ENCODE measurements at regions not wholly inside any gene's neighbourhood (a gene's known extent, or its start where the extent isn't known, plus 50 kb on each side); places are given as distances from the start of the nearest gene placed in this dataset.
A peak's percentile ranks its signal among the peaks of the same experiment; 100 is the strongest.

- TF ChIP-seq EZH2 (IDR thresholded peaks at IDR 0.05; ENCODE audit: insufficient read depth, poor library complexity, severe bottlenecking) (no peak), EZH2phosphoT487 (IDR thresholded peaks at IDR 0.05; ENCODE audit: insufficient read depth, low read depth) (no peak)
- Histone ChIP-seq H3F3A (ENCODE audit: insufficient read depth) (peaks cover 8% of the 10 kb centered on the region), H3K9me3 (ENCODE audit: low read depth) (no peaks in the 10 kb centered on the region), H2AFZ (no peak overlapping the region), H3K79me2 (ENCODE audit: insufficient read depth) (no peaks in the 10 kb centered on the region), H3K27me3 (replicated peaks; ENCODE audit: insufficient read depth) (no peaks in the 10 kb centered on the region), H3K4me1 (ENCODE audit: insufficient read depth) (peaks cover 11% of the 10 kb centered on the region), H4K20me1 (ENCODE audit: insufficient read depth) (no peaks in the 10 kb centered on the region), H3K36me3 (ENCODE audit: low read depth) (no peaks in the 10 kb centered on the region), H3K9me2 (ENCODE audit: insufficient read depth) (no peaks in the 10 kb centered on the region), H3K4me3 (no peak overlapping the region), H3K9ac (no peak overlapping the region), H3K27ac (no peak overlapping the region), H3K4me2 (ENCODE audit: unreplicated experiment) (no peak overlapping the region)
- in situ Hi-C loops (cut with MboI) = no loop called here
- DNase-seq = no peak
- WGBS, 2 experiments (ENCODE audit: low coverage in 1 of 2, low lambda C conversion rate in 2 of 2, missing lambda C conversion rate in 2 of 2) = 86 to 92% methylated on average over 4 of the region's 4 CpGs
Observed at GRCh38 chr2:8115456-8115855, 566.4 kb upstream of the ID2 start.

GRCh38 chr2:8115966-8116365 lies 565.9 kb upstream of the ID2 start:
- no peak overlapping the region for H3K4me3 ChIP-seq
- H3K9me3 ChIP-seq (ENCODE audit: low read depth) = no peaks in the 10 kb centered on the region
- H3K9ac ChIP-seq = no peak overlapping the region
- H3K4me1 ChIP-seq (ENCODE audit: insufficient read depth) = peaks cover 16% of the 10 kb centered on the region
- no peak for TF ChIP-seq EZH2phosphoT487 (IDR thresholded peaks at IDR 0.05; ENCODE audit: insufficient read depth, low read depth)
- no peak for TF ChIP-seq EZH2 (IDR thresholded peaks at IDR 0.05; ENCODE audit: insufficient read depth, poor library complexity, severe bottlenecking)
- no peak overlapping the region for H3K4me2 ChIP-seq (ENCODE audit: unreplicated experiment)
- H2AFZ ChIP-seq = no peak overlapping the region
- H3K27ac ChIP-seq = no peak overlapping the region
- no peaks in the 10 kb centered on the region for H4K20me1 ChIP-seq (ENCODE audit: insufficient read depth)
- peaks cover 12% of the 10 kb centered on the region for H3F3A ChIP-seq (ENCODE audit: insufficient read depth)
- WGBS, 2 experiments (ENCODE audit: low coverage in 1 of 2, low lambda C conversion rate in 2 of 2, missing lambda C conversion rate in 2 of 2) = 55% methylated on average over 3 of the region's 3 CpGs
- in situ Hi-C loops (cut with MboI) = no loop called here
- no peaks in the 10 kb centered on the region for H3K79me2 ChIP-seq (ENCODE audit: insufficient read depth)
- H3K27me3 ChIP-seq (replicated peaks; ENCODE audit: insufficient read depth) = no peaks in the 10 kb centered on the region
- no peaks in the 10 kb centered on the region for H3K36me3 ChIP-seq (ENCODE audit: low read depth)
- no peaks in the 10 kb centered on the region for H3K9me2 ChIP-seq (ENCODE audit: insufficient read depth)
- peak; percentile 41 for DNase-seq

DNA sequence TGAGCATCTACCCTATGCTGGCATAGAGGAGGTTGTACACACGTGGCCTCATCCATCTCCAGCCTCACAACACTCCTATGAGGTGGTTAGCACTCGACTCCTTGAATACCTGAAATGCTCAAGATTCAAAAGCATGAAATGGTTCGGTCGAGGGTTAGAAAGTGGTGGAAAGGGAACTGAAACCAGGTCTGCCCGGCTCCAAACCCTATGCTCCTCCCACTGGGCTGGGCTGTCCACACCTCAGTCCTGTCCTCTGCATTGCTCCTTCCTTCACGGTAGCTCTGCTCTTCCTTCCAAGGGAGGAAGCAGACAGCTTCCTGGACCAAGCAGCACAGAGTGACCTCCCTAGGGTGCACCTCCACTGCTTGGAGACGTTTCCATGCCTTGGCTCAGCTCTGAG lies 565.2 kb upstream of the ID2 start:
- H3K4me3 ChIP-seq = no peak overlapping the region
- WGBS, 2 experiments (ENCODE audit: low coverage in 1 of 2, low lambda C conversion rate in 2 of 2, missing lambda C conversion rate in 2 of 2) = 98 to 99% methylated on average over 7 of the region's 7 CpGs
- no peaks in the 10 kb centered on the region for H3K79me2 ChIP-seq (ENCODE audit: insufficient read depth)
- H2AFZ ChIP-seq = no peak overlapping the region
- H3K36me3 ChIP-seq (ENCODE audit: low read depth) = no peaks in the 10 kb centered on the region
- H3K9ac ChIP-seq = no peak overlapping the region
- peaks cover 19% of the 10 kb centered on the region for H3F3A ChIP-seq (ENCODE audit: insufficient read depth)
- no peak for TF ChIP-seq EZH2 (IDR thresholded peaks at IDR 0.05; ENCODE audit: insufficient read depth, poor library complexity, severe bottlenecking)
- no peak for TF ChIP-seq EZH2phosphoT487 (IDR thresholded peaks at IDR 0.05; ENCODE audit: insufficient read depth, low read depth)
- no peaks in the 10 kb centered on the region for H4K20me1 ChIP-seq (ENCODE audit: insufficient read depth)
- no peaks in the 10 kb centered on the region for H3K9me2 ChIP-seq (ENCODE audit: insufficient read depth)
- no peak overlapping the region for H3K27ac ChIP-seq
- no peaks in the 10 kb centered on the region for H3K9me3 ChIP-seq (ENCODE audit: low read depth)
- H3K4me1 ChIP-seq (ENCODE audit: insufficient read depth) = peaks cover 23% of the 10 kb centered on the region
- in situ Hi-C loops (cut with MboI) = no loop called here
- DNase-seq = no peak
- no peak overlapping the region for H3K4me2 ChIP-seq (ENCODE audit: unreplicated experiment)
- no peaks in the 10 kb centered on the region for H3K27me3 ChIP-seq (replicated peaks; ENCODE audit: insufficient read depth)

DNA sequence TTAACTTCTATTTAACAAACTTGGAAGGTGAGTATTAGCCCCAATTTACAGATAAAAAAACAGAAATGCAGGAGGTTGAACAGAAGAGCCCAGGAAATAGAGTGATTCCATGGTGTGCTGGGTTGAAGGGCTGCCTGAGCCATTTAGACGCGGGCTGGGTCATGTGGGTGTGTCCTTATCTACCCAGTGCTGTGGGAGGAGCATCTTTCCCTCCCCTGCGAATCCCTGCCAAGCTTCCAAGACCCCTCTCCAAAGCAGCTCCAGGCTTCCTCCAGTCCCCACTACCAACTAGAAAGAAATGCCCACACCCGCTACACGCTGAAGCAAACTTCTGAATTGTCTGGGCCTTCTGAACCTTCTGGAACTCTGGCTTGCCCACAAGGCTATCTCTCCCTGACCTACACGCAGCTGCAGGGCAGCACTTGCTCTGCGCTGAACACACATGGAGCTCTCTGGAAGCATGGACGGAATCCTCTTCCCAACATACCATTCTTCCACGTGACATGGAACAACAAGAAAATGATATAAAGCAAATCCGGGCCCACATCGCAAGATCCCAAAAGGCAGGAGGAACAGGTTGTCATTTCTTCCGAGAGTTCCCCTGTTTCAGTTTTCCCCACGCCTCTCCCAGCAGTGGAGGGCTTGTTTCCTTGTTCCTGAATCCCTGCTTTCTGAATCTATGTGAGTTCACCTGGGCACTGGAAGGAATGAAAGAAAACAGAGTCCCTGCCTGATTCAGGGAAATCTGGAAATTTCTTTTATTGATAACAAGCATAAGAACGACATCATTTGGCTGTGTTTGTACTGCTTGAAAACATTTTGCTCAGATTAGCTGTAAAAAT lies 562.7 kb upstream of the ID2 start:
- peaks cover 29% of the 10 kb centered on the region for H3F3A ChIP-seq (ENCODE audit: insufficient read depth)
- peak overlapping the region; percentile 64; the same call in 1 of the 2 replicates for H3K27ac ChIP-seq
- H2AFZ ChIP-seq = peak overlapping the region; percentile 56; the same call in 1 of the 2 replicates
- H3K27me3 ChIP-seq (replicated peaks; ENCODE audit: insufficient read depth) = no peaks in the 10 kb centered on the region
- no peak overlapping the region for H3K4me2 ChIP-seq (ENCODE audit: unreplicated experiment)
- H3K9ac ChIP-seq = 0 out of 2 replicates have a peak overlapping the region, but pooled peaks have one; percentile 50
- no peaks in the 10 kb centered on the region for H3K9me3 ChIP-seq (ENCODE audit: low read depth)
- TF ChIP-seq EZH2 (IDR thresholded peaks at IDR 0.05; ENCODE audit: insufficient read depth, poor library complexity, severe bottlenecking) (no peak), EZH2phosphoT487 (IDR thresholded peaks at IDR 0.05; ENCODE audit: insufficient read depth, low read depth) (no peak)
- WGBS, 2 experiments (ENCODE audit: low coverage in 1 of 2, low lambda C conversion rate in 2 of 2, missing lambda C conversion rate in 2 of 2) = 89 to 92% methylated on average over 14 of the region's 14 CpGs
- in situ Hi-C loops (cut with MboI) = no loop called here
- peaks cover 34% of the 10 kb centered on the region for H3K4me1 ChIP-seq (ENCODE audit: insufficient read depth)
- no peaks in the 10 kb centered on the region for H4K20me1 ChIP-seq (ENCODE audit: insufficient read depth)
- no peaks in the 10 kb centered on the region for H3K36me3 ChIP-seq (ENCODE audit: low read depth)
- DNase-seq = no peak
- no peak overlapping the region for H3K4me3 ChIP-seq
- no peaks in the 10 kb centered on the region for H3K79me2 ChIP-seq (ENCODE audit: insufficient read depth)
- no peaks in the 10 kb centered on the region for H3K9me2 ChIP-seq (ENCODE audit: insufficient read depth)

Data from GM23248 (cell line).